Memory B cell (primary cell): ENCODE measurements at regions not wholly inside any gene's neighbourhood (a gene's known extent, or its start where the extent isn't known, plus 50 kb on each side); places are given as distances from the start of the nearest gene placed in this dataset.
A peak's percentile ranks its signal among the peaks of the same experiment; 100 is the strongest.

ENCODE experiments used
- ATAC-seq: fragments of 150-1000 bp; cut with Tn5 transposase; 2 replicates; pipeline ENCODE4 v1.10.0; 2021; ENCODE audit warnings: low read depth, mild to moderate bottlenecking, moderate library complexity
- DNase-seq, 2 donors: peaks; one replicate each; pipeline ENCODE4 v3.0.0; 2022; ENCODE audit warnings: low spot score in 2 of 2
- H3K27ac Mint-ChIP-seq: one replicate; pipeline ENCODE4 v1.8.0; 2022; ENCODE audit warnings: mild to moderate bottlenecking, moderate library complexity, mixed read lengths
- H3K27me3 Mint-ChIP-seq: one replicate; pipeline ENCODE4 v1.8.0; 2022; ENCODE audit warnings: mixed read lengths
- H3K36me3 Mint-ChIP-seq: one replicate; pipeline ENCODE4 v1.8.0; 2022; ENCODE audit warnings: mild to moderate bottlenecking, mixed read lengths
- H3K4me1 Mint-ChIP-seq: one replicate; pipeline ENCODE4 v1.8.0; 2022; ENCODE audit warnings: mixed read lengths
- H3K4me3 Mint-ChIP-seq: one replicate; pipeline ENCODE4 v1.8.0; 2022; ENCODE audit warnings: mild to moderate bottlenecking, moderate library complexity, mixed read lengths
- H3K9me3 Mint-ChIP-seq: one replicate; pipeline ENCODE4 v1.8.0; 2022; ENCODE audit warnings: mixed read lengths

GRCh38 chr6:33945931-33946330, 142.1 kb upstream of the MLN start:
- DNase-seq, result no peak
- peaks cover 8% of the 10 kb centered on the region for H3K27me3 Mint-ChIP-seq
- ATAC-seq, result no peak
- H3K4me3 Mint-ChIP-seq, result no peak overlapping the region
- H3K27ac Mint-ChIP-seq, result no peak overlapping the region
- H3K36me3 Mint-ChIP-seq, result no peaks in the 10 kb centered on the region
- H3K4me1 Mint-ChIP-seq, result peaks cover 2% of the 10 kb centered on the region
- H3K9me3 Mint-ChIP-seq, result no peaks in the 10 kb centered on the region

- H3K4me1 Mint-ChIP-seq, result no peaks in the 10 kb centered on the region
- DNase-seq (no peak), ATAC-seq (no peak)
- H3K9me3 Mint-ChIP-seq, result no peaks in the 10 kb centered on the region
- no peak overlapping the region for H3K27ac Mint-ChIP-seq
- no peak overlapping the region for H3K4me3 Mint-ChIP-seq
- no peaks in the 10 kb centered on the region for H3K36me3 Mint-ChIP-seq
- H3K27me3 Mint-ChIP-seq, result peaks cover 12% of the 10 kb centered on the region
Measured at GRCh38 chr6:33944686-33945411, 141.0 kb upstream of the MLN start.

- no peak for ATAC-seq
- Mint-ChIP-seq H3K9me3 (no peaks in the 10 kb centered on the region), H3K27me3 (peaks cover 15% of the 10 kb centered on the region), H3K4me3 (no peak overlapping the region), H3K36me3 (no peaks in the 10 kb centered on the region), H3K27ac (no peak overlapping the region), H3K4me1 (no peaks in the 10 kb centered on the region)
- DNase-seq, result no peak
Measured at GRCh38 chr6:33936886-33937285, 133.1 kb upstream of the MLN start.

- H3K4me1 Mint-ChIP-seq, result peaks cover 4% of the 10 kb centered on the region
- no peaks in the 10 kb centered on the region for H3K9me3 Mint-ChIP-seq
- no peak for ATAC-seq
- peaks cover 24% of the 10 kb centered on the region for H3K27me3 Mint-ChIP-seq
- DNase-seq, result no peak
- no peak overlapping the region for H3K4me3 Mint-ChIP-seq
- H3K27ac Mint-ChIP-seq, result no peak overlapping the region
- H3K36me3 Mint-ChIP-seq, result no peaks in the 10 kb centered on the region
Measured at GRCh38 chr6:33935439-33936080, 131.8 kb upstream of the MLN start.

- H3K36me3 Mint-ChIP-seq, result no peaks in the 10 kb centered on the region
- no peak overlapping the region for H3K4me3 Mint-ChIP-seq
- ATAC-seq (no peak), DNase-seq (no peak)
- H3K27me3 Mint-ChIP-seq, result peaks cover 22% of the 10 kb centered on the region
- H3K27ac Mint-ChIP-seq, result no peak overlapping the region
- peaks cover 8% of the 10 kb centered on the region for H3K4me1 Mint-ChIP-seq
- H3K9me3 Mint-ChIP-seq, result no peaks in the 10 kb centered on the region
Measured at GRCh38 chr6:33934731-33935270, 131.0 kb upstream of the MLN start.

- DNase-seq (no peak), ATAC-seq (no peak)
- no peaks in the 10 kb centered on the region for H3K36me3 Mint-ChIP-seq
- no peak overlapping the region for H3K4me3 Mint-ChIP-seq
- H3K9me3 Mint-ChIP-seq, result no peaks in the 10 kb centered on the region
- H3K27me3 Mint-ChIP-seq, result peaks cover 20% of the 10 kb centered on the region
- peaks cover 14% of the 10 kb centered on the region for H3K4me1 Mint-ChIP-seq
- no peak overlapping the region for H3K27ac Mint-ChIP-seq
Measured at GRCh38 chr6:33933101-33933500, 129.3 kb upstream of the MLN start.

- DNase-seq (no peak), ATAC-seq (no peak)
- H3K4me3 Mint-ChIP-seq, result no peak overlapping the region
- peaks cover 20% of the 10 kb centered on the region for H3K27me3 Mint-ChIP-seq
- no peaks in the 10 kb centered on the region for H3K9me3 Mint-ChIP-seq
- H3K36me3 Mint-ChIP-seq, result no peaks in the 10 kb centered on the region
- no peak overlapping the region for H3K27ac Mint-ChIP-seq
- peaks cover 14% of the 10 kb centered on the region for H3K4me1 Mint-ChIP-seq
Measured at GRCh38 chr6:33931799-33932198, 128.0 kb upstream of the MLN start.

GRCh38 chr6:33929575-33930288, 125.9 kb upstream of the MLN start:
- Mint-ChIP-seq H3K27ac (no peak overlapping the region), H3K27me3 (peaks cover 18% of the 10 kb centered on the region), H3K4me3 (no peak overlapping the region), H3K36me3 (no peaks in the 10 kb centered on the region), H3K9me3 (no peaks in the 10 kb centered on the region), H3K4me1 (peaks cover 14% of the 10 kb centered on the region)
- peak; percentile 52 for ATAC-seq
- no peak for DNase-seq

GRCh38 chr6:33927616-33928015, 123.8 kb upstream of the MLN start:
- no peak overlapping the region for H3K4me3 Mint-ChIP-seq
- no peaks in the 10 kb centered on the region for H3K9me3 Mint-ChIP-seq
- no peak for ATAC-seq
- peaks cover 14% of the 10 kb centered on the region for H3K4me1 Mint-ChIP-seq
- DNase-seq, result no peak
- H3K27me3 Mint-ChIP-seq, result peaks cover 19% of the 10 kb centered on the region
- H3K27ac Mint-ChIP-seq, result no peak overlapping the region
- no peaks in the 10 kb centered on the region for H3K36me3 Mint-ChIP-seq

GRCh38 chr6:33927112-33927511, 123.3 kb upstream of the MLN start:
- DNase-seq (no peak), ATAC-seq (no peak)
- Mint-ChIP-seq H3K4me3 (no peak overlapping the region), H3K9me3 (no peaks in the 10 kb centered on the region), H3K36me3 (no peaks in the 10 kb centered on the region), H3K4me1 (peaks cover 14% of the 10 kb centered on the region), H3K27me3 (peaks cover 19% of the 10 kb centered on the region), H3K27ac (no peak overlapping the region)

GRCh38 chr6:33926451-33926850, 122.6 kb upstream of the MLN start:
- H3K27me3 Mint-ChIP-seq, result peaks cover 15% of the 10 kb centered on the region
- H3K36me3 Mint-ChIP-seq, result no peaks in the 10 kb centered on the region
- ATAC-seq, result no peak
- no peaks in the 10 kb centered on the region for H3K9me3 Mint-ChIP-seq
- no peak overlapping the region for H3K27ac Mint-ChIP-seq
- no peak overlapping the region for H3K4me3 Mint-ChIP-seq
- no peak for DNase-seq
- peaks cover 14% of the 10 kb centered on the region for H3K4me1 Mint-ChIP-seq

- no peaks in the 10 kb centered on the region for H3K9me3 Mint-ChIP-seq
- H3K4me1 Mint-ChIP-seq, result peaks cover 13% of the 10 kb centered on the region
- no peak for DNase-seq
- no peak for ATAC-seq
- H3K36me3 Mint-ChIP-seq, result no peaks in the 10 kb centered on the region
- peaks cover 14% of the 10 kb centered on the region for H3K27me3 Mint-ChIP-seq
- no peak overlapping the region for H3K27ac Mint-ChIP-seq
- H3K4me3 Mint-ChIP-seq, result no peak overlapping the region
Measured at GRCh38 chr6:33925936-33926335, 122.1 kb upstream of the MLN start.

GRCh38 chr6:33925210-33925609, 121.4 kb upstream of the MLN start:
- Mint-ChIP-seq H3K27me3 (peaks cover 9% of the 10 kb centered on the region), H3K4me3 (no peak overlapping the region), H3K4me1 (peaks cover 8% of the 10 kb centered on the region), H3K36me3 (no peaks in the 10 kb centered on the region), H3K9me3 (no peaks in the 10 kb centered on the region), H3K27ac (no peak overlapping the region)
- no peak for DNase-seq
- no peak for ATAC-seq

GRCh38 chr6:33924681-33925080, 120.9 kb upstream of the MLN start:
- Mint-ChIP-seq H3K4me3 (no peak overlapping the region), H3K9me3 (no peaks in the 10 kb centered on the region), H3K36me3 (no peaks in the 10 kb centered on the region), H3K27ac (no peak overlapping the region), H3K27me3 (peaks cover 8% of the 10 kb centered on the region), H3K4me1 (peaks cover 6% of the 10 kb centered on the region)
- no peak for ATAC-seq
- DNase-seq, result no peak
